ENCODE measurements at regions not wholly inside any gene's neighbourhood (a gene's known extent, or its start where the extent isn't known, plus 50 kb on each side); places are given as distances from the start of the nearest gene placed in this dataset.
A peak's percentile ranks its signal among the peaks of the same experiment; 100 is the strongest.

- Histone ChIP-seq H3K27ac (ENCODE audit: low read depth, low read length) (no peak overlapping the region), H3K4me2 (ENCODE audit: low read length) (peak overlapping the region; percentile 74)
- TF ChIP-seq CTCF (IDR thresholded peaks at IDR 0.05; ENCODE audit: low read depth, low read length, poor library complexity, severe bottlenecking) (no peak), EZH2phosphoT487 (IDR thresholded peaks at IDR 0.05; ENCODE audit: borderline replicate concordance, low read length) (no peak)
Measured at GRCh38 chr5:173828952-173829351, 59.2 kb upstream of the CPEB4 start.

GRCh38 chr5:173829826-173830225, 58.3 kb upstream of the CPEB4 start:
- H3K4me1 ChIP-seq (ENCODE audit: control insufficient read depth, low read length) = peaks cover 69% of the 10 kb centered on the region
- no peaks in the 10 kb centered on the region for H4K20me1 ChIP-seq (ENCODE audit: control insufficient read depth, insufficient read depth, low read depth, low read length)
- TF ChIP-seq CTCF (IDR thresholded peaks at IDR 0.05; ENCODE audit: low read depth, low read length, poor library complexity, severe bottlenecking) (no peak), EZH2phosphoT487 (IDR thresholded peaks at IDR 0.05; ENCODE audit: borderline replicate concordance, low read length) (no peak)
- H3K79me2 ChIP-seq (ENCODE audit: control insufficient read depth, low read length) = no peaks in the 10 kb centered on the region
- no peaks in the 10 kb centered on the region for H3K9me2 ChIP-seq (replicated peaks; ENCODE audit: control insufficient read depth, low read length)
- H3K4me3 ChIP-seq (ENCODE audit: low read length) = peak overlapping the region; percentile 49
- H3K27ac ChIP-seq (ENCODE audit: low read depth, low read length) = peak overlapping the region; percentile 60
- H3K9me3 ChIP-seq (ENCODE audit: control insufficient read depth, insufficient read depth, low read length) = no peaks in the 10 kb centered on the region
- H3K36me3 ChIP-seq (ENCODE audit: control insufficient read depth, low read length) = no peaks in the 10 kb centered on the region
- H3K4me2 ChIP-seq (ENCODE audit: low read length) = peak overlapping the region; percentile 74
- H3F3A ChIP-seq (ENCODE audit: control insufficient read depth, insufficient read depth) = peaks cover 4% of the 10 kb centered on the region
- no peaks in the 10 kb centered on the region for H3K27me3 ChIP-seq (ENCODE audit: control insufficient read depth, low read length)

More at GRCh38 chr5:173828952-173829351, 59.2 kb upstream of the CPEB4 start:
- no peaks in the 10 kb centered on the region for H3K36me3 ChIP-seq (ENCODE audit: control insufficient read depth, low read length)
- H3K4me1 ChIP-seq (ENCODE audit: control insufficient read depth, low read length) = peaks cover 69% of the 10 kb centered on the region
- no peak overlapping the region for H3K4me3 ChIP-seq (ENCODE audit: low read length)
- H3K9me2 ChIP-seq (replicated peaks; ENCODE audit: control insufficient read depth, low read length) = no peaks in the 10 kb centered on the region
- peaks cover 4% of the 10 kb centered on the region for H3F3A ChIP-seq (ENCODE audit: control insufficient read depth, insufficient read depth)
- H3K9me3 ChIP-seq (ENCODE audit: control insufficient read depth, insufficient read depth, low read length) = no peaks in the 10 kb centered on the region
- H3K27me3 ChIP-seq (ENCODE audit: control insufficient read depth, low read length) = no peaks in the 10 kb centered on the region
- no peaks in the 10 kb centered on the region for H3K79me2 ChIP-seq (ENCODE audit: control insufficient read depth, low read length)
- no peaks in the 10 kb centered on the region for H4K20me1 ChIP-seq (ENCODE audit: control insufficient read depth, insufficient read depth, low read depth, low read length)

GRCh38 chr5:173830421-173830820, 57.7 kb upstream of the CPEB4 start:
- H3K4me2 ChIP-seq (ENCODE audit: low read length) = peak overlapping the region; percentile 74
- no peaks in the 10 kb centered on the region for H3K9me3 ChIP-seq (ENCODE audit: control insufficient read depth, insufficient read depth, low read length)
- H3K9me2 ChIP-seq (replicated peaks; ENCODE audit: control insufficient read depth, low read length) = no peaks in the 10 kb centered on the region
- H3K4me3 ChIP-seq (ENCODE audit: low read length) = peak overlapping the region; percentile 49
- H4K20me1 ChIP-seq (ENCODE audit: control insufficient read depth, insufficient read depth, low read depth, low read length) = no peaks in the 10 kb centered on the region
- no peaks in the 10 kb centered on the region for H3K79me2 ChIP-seq (ENCODE audit: control insufficient read depth, low read length)
- no peaks in the 10 kb centered on the region for H3K36me3 ChIP-seq (ENCODE audit: control insufficient read depth, low read length)
- peak overlapping the region; percentile 60 for H3K27ac ChIP-seq (ENCODE audit: low read depth, low read length)
- H3K4me1 ChIP-seq (ENCODE audit: control insufficient read depth, low read length) = peaks cover 72% of the 10 kb centered on the region
- no peak for TF ChIP-seq CTCF (IDR thresholded peaks at IDR 0.05; ENCODE audit: low read depth, low read length, poor library complexity, severe bottlenecking)
- no peak for TF ChIP-seq EZH2phosphoT487 (IDR thresholded peaks at IDR 0.05; ENCODE audit: borderline replicate concordance, low read length)
- no peaks in the 10 kb centered on the region for H3K27me3 ChIP-seq (ENCODE audit: control insufficient read depth, low read length)
- peaks cover 4% of the 10 kb centered on the region for H3F3A ChIP-seq (ENCODE audit: control insufficient read depth, insufficient read depth)
